Left ventricle myocardium inferior (tissue), 1 donor: ENCODE measurements at regions not wholly inside any gene's neighbourhood (a gene's known extent, or its start where the extent isn't known, plus 50 kb on each side); places are given as distances from the start of the nearest gene placed in this dataset.
"Not testable (repeated sequence)": the region's sequence is repeated elsewhere in the genome, so short reads cannot be mapped to it uniquely, and the experiment has no call there.

Experiments used
- DNase-seq: peaks from one replicate; pipeline ENCODE4 v3.0.0-alpha.2; 2020
- H3K27ac ChIP-seq: fragments of 200-600 bp; replicated peaks from 2 replicates; pipeline ENCODE4 v1.8.0; 2021
- H3K27me3 ChIP-seq: fragments of 200-600 bp; 2 replicates; pipeline ENCODE4 v1.8.0; 2021; ENCODE audit warnings: low read depth
- H3K36me3 ChIP-seq: fragments of 200-600 bp; 2 replicates; pipeline ENCODE4 v1.8.0; 2021
- H3K4me1 ChIP-seq: fragments of 200-600 bp; 2 replicates; pipeline ENCODE4 v1.8.0; 2021
- H3K4me3 ChIP-seq: fragments of 200-600 bp; 2 replicates; pipeline ENCODE4 v1.8.0; 2021; ENCODE audit warnings: mild to moderate bottlenecking, moderate library complexity
- H3K9me3 ChIP-seq: fragments of 200-600 bp; replicated peaks from 2 replicates; pipeline ENCODE4 v1.8.0; 2021
- CTCF ChIP-seq: fragments of 200-600 bp; IDR thresholded peaks from 2 replicates; pipeline ENCODE4 v1.8.0; 2021; ENCODE audit warnings: antibody characterized with exemption, mild to moderate bottlenecking, borderline replicate concordance
- intact Hi-C: fragments of 100-400 bp; cut with micrococcal nuclease; formaldehyde crosslinking; loops from one replicate; pipeline ENCODE4 v1.11.0; 2022
- donor health status: DM: no; HTN: yes; CAD: no; lungs with severe emphysema.

DNA sequence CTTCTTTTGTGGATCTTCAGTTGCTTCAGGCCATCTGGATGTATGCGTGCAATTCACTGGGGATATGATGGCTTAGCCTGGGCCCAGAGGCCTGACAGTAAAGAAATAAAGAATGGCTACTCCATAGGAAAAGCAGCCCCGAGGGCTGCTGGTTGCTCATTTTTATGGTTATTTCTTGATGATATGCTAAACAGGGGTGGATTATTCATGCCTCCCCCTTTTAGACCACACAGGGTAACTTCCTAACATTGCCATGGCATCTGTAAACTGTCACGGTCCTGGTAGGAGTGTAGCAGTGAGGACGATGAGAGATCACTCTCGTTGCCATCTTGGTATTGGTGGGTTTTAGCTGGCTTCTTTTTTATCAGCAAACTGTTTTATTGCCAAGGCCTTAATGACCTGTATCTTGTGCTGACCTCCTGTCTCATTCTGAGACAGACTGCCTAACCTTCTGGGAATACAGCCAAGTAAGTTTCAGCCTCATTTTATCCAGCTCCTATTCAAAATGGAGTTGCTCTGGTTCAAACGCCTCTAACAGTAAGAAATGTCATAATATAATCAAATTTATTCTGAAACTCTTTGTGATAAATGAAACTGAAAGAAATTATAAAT, 60.5 kb downstream of the DSEL start:
- Histone ChIP-seq H3K27me3 (no peaks in the 10 kb centered on the region), H3K27ac (no peak overlapping the region), H3K36me3 (no peaks in the 10 kb centered on the region), H3K9me3 (no peaks in the 10 kb centered on the region), H3K4me1 (no peaks in the 10 kb centered on the region), H3K4me3 (no peak overlapping the region)
- DNase-seq = no peak
- no peak for TF ChIP-seq CTCF
- intact Hi-C loops = no loop called here

DNA sequence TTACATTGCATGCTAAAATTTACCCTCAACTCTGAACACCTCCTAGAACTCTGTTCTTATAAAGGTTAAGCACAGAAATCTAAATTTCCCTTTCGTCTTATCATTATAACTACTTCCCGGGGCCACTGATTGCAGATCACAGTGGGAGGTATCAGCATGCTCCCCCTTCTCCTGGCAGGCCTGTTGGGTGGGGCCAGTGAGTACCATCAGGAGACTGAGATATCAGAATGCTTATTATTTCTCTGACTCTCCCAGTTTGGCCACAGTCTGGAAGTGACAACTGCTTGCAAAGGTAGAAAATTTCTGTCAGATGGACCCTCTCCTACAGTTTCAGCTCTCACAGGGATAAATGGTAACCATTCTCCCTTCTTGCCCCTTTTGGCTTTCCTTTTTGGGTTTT, 62.6 kb downstream of the DSEL start:
- intact Hi-C loops = no loop called here
- no peak for TF ChIP-seq CTCF

DNA sequence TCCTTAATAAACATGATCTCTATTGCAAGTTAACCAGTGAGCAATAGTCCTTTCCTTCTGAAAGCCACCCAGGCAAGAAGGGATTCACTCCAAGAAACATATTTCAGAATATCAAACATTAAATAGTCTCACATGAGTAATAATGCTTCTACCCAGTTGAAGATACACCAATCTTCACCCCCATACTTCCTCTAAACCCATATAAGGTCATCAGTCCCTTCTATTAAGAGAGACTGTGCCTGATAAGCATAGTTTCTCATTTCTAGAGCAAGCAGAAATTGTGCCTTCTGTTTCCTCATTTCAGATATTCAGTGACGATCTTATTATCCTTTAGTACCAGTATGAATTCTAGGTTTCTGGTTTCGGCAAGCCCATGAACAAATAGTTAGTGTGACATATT, 64.6 kb downstream of the DSEL start:
- intact Hi-C loops = no loop called here
- no peak for TF ChIP-seq CTCF
- Histone ChIP-seq H3K4me3 (no peak overlapping the region), H3K9me3 (peaks cover 23% of the 10 kb centered on the region), H3K4me1 (no peaks in the 10 kb centered on the region), H3K36me3 (no peaks in the 10 kb centered on the region), H3K27ac (no peak overlapping the region), H3K27me3 (no peaks in the 10 kb centered on the region)
- no peak for DNase-seq

More for the DNA sequence above, 62.6 kb downstream of the DSEL start:
- Histone ChIP-seq H3K4me1 (no peaks in the 10 kb centered on the region), H3K27me3 (no peaks in the 10 kb centered on the region), H3K9me3 (peaks cover 19% of the 10 kb centered on the region), H3K4me3 (no peak overlapping the region), H3K36me3 (no peaks in the 10 kb centered on the region), H3K27ac (no peak overlapping the region)
- no peak for DNase-seq

GRCh38 chr18:67451101-67451500, 65.4 kb downstream of the DSEL start:
- H3K4me1 ChIP-seq, H3K4me3 ChIP-seq, H3K36me3 ChIP-seq, H3K27me3 ChIP-seq, H3K27ac ChIP-seq, intact Hi-C loops, DNase-seq: not testable (repeated sequence)
- peaks cover 26% of the 10 kb centered on the region for H3K9me3 ChIP-seq

DNA sequence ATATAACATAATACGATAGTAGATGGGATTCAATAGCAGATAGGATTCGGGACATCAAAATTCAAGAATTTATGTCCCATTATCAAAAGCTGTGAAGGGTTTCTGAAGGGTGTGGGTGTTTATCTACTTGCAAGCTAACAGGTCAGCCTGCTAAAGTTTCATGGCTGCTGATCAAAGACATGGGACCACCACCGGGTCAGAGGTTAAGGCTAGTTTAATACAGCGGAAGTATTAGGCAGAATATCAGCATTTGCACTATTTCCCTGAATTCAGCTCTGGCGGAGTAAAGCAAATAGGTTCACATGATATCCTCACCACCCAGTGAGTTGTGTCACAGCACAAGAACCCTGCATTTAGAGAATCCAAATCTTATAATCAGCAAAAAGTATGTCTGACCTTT, 82.5 kb downstream of the DSEL start:
- no peak overlapping the region for H3K27ac ChIP-seq

More for the DNA sequence above, 82.5 kb downstream of the DSEL start:
- Histone ChIP-seq H3K27me3 (no peaks in the 10 kb centered on the region), H3K4me3 (no peak overlapping the region), H3K36me3 (no peaks in the 10 kb centered on the region), H3K4me1 (no peaks in the 10 kb centered on the region), H3K9me3 (peaks cover 18% of the 10 kb centered on the region)
- intact Hi-C loops = no loop called here
- TF ChIP-seq CTCF = no peak
- DNase-seq = no peak
